Colonic mucosa (tissue), 4 donors: ENCODE measurements at regions not wholly inside any gene's neighbourhood (a gene's known extent, or its start where the extent isn't known, plus 50 kb on each side); places are given as distances from the start of the nearest gene placed in this dataset.
"Not testable (repeated sequence)": the region's sequence is repeated elsewhere in the genome, so short reads cannot be mapped to it uniquely, and the experiment has no call there.

Source experiments
- DNase-seq: peaks from one replicate; pipeline ENCODE4 v3.0.0-alpha.2; 2020
- H3K27ac ChIP-seq: fragments of 200-600 bp; one replicate; pipeline ENCODE4 v1.8.0; 2021
- H3K27me3 ChIP-seq: fragments of 200-600 bp; one replicate; pipeline ENCODE4 v1.8.0; 2021
- H3K36me3 ChIP-seq: fragments of 200-600 bp; one replicate; pipeline ENCODE4 v1.8.0; 2021
- H3K4me1 ChIP-seq: fragments of 200-600 bp; one replicate; pipeline ENCODE4 v1.8.0; 2021; ENCODE audit warnings: mild to moderate bottlenecking
- H3K4me3 ChIP-seq: fragments of 200-600 bp; one replicate; pipeline ENCODE4 v1.8.0; 2021
- H3K9ac ChIP-seq, 2 donors: one replicate each; pipeline ENCODE4 v1.7.0; 2013; ENCODE audit warnings: control low read depth in 2 of 2, low read depth in 2 of 2, low read length in 2 of 2
- H3K9me3 ChIP-seq: fragments of 200-600 bp; one replicate; pipeline ENCODE4 v1.8.0; 2021
- CTCF ChIP-seq: fragments of 200-600 bp; IDR thresholded peaks from one replicate; pipeline ENCODE4 v1.8.0; 2022; ENCODE audit warnings: antibody characterized with exemption, mild to moderate bottlenecking
- intact Hi-C: fragments of 100-400 bp; cut with DNase I; formaldehyde crosslinking; loops from one replicate; pipeline ENCODE4 v1.14.1; 2022
- donor health status: healthy.
- donor health status: DM: no; HTN: no; CAD: no.
- donor health status: DM: no; HTN: no; CAD: no.

- H3K4me1 ChIP-seq = peaks cover 6% of the 10 kb centered on the region
- no peak for DNase-seq
- H3K4me3 ChIP-seq = no peak overlapping the region
- no peak for TF ChIP-seq CTCF
- H3K9me3 ChIP-seq = no peaks in the 10 kb centered on the region
- H3K9ac ChIP-seq = peak overlapping the region in 1 of 2 donors; percentile 44
- H3K27me3 ChIP-seq = no peaks in the 10 kb centered on the region
- intact Hi-C loops = loop anchor here (10.0 kb wide), 1 partner anchor 384 kb away; no protein-coding TSS in a partner anchor
- no peaks in the 10 kb centered on the region for H3K36me3 ChIP-seq
- peak overlapping the region; percentile 35 for H3K27ac ChIP-seq
These were observed 310.9 kb downstream of the SIPA1L2 start for GRCh38 chr1:232319072-232319471.

- intact Hi-C loops = loop anchor here (10.0 kb wide), 1 partner anchor 383 kb away; no protein-coding TSS in a partner anchor
- Histone ChIP-seq H3K4me3 (no peak overlapping the region), H3K4me1 (peaks cover 6% of the 10 kb centered on the region), H3K36me3 (no peaks in the 10 kb centered on the region), H3K9me3 (no peaks in the 10 kb centered on the region), H3K27ac (no peak overlapping the region), H3K9ac (no peak overlapping the region), H3K27me3 (no peaks in the 10 kb centered on the region)
- no peak for TF ChIP-seq CTCF
- no peak for DNase-seq
These were observed 311.8 kb downstream of the SIPA1L2 start for GRCh38 chr1:232318143-232318542.

- Histone ChIP-seq H3K9me3 (no peaks in the 10 kb centered on the region), H3K36me3 (no peaks in the 10 kb centered on the region)
These were observed 312.6 kb downstream of the SIPA1L2 start for GRCh38 chr1:232317350-232317749.

GRCh38 chr1:232316864-232317263 is 313.1 kb downstream of the SIPA1L2 start:
- H3K9me3 ChIP-seq = no peaks in the 10 kb centered on the region
- H3K36me3 ChIP-seq = no peaks in the 10 kb centered on the region
- H3K27me3 ChIP-seq = no peaks in the 10 kb centered on the region
- no peak for TF ChIP-seq CTCF
- H3K4me3 ChIP-seq = no peak overlapping the region
- no peak overlapping the region for H3K27ac ChIP-seq
- no peak overlapping the region for H3K9ac ChIP-seq
- no peak for DNase-seq
- peaks cover 6% of the 10 kb centered on the region for H3K4me1 ChIP-seq
- intact Hi-C loops = loop anchor here (10.0 kb wide), 1 partner anchor 382 kb away; no protein-coding TSS in a partner anchor

More at GRCh38 chr1:232317350-232317749, 312.6 kb downstream of the SIPA1L2 start:
- no peak overlapping the region for H3K27ac ChIP-seq
- no peak overlapping the region for H3K4me3 ChIP-seq
- no peak for DNase-seq
- no peak for TF ChIP-seq CTCF
- H3K4me1 ChIP-seq = peaks cover 6% of the 10 kb centered on the region
- intact Hi-C loops = loop anchor here (10.0 kb wide), 1 partner anchor 383 kb away; no protein-coding TSS in a partner anchor
- H3K9ac ChIP-seq = no peak overlapping the region
- H3K27me3 ChIP-seq = no peaks in the 10 kb centered on the region

- H3K27ac ChIP-seq, H3K27me3 ChIP-seq, H3K9ac ChIP-seq, H3K4me3 ChIP-seq, H3K4me1 ChIP-seq, DNase-seq, H3K36me3 ChIP-seq, H3K9me3 ChIP-seq: not testable (repeated sequence)
- intact Hi-C loops = loop anchor here (10.0 kb wide), 1 partner anchor 379 kb away; no protein-coding TSS in a partner anchor
These were observed 316.1 kb downstream of the SIPA1L2 start for GRCh38 chr1:232313876-232314275.

GRCh38 chr1:232310541-232310940 is 319.4 kb downstream of the SIPA1L2 start:
- H3K4me1 ChIP-seq = no peaks in the 10 kb centered on the region
- H3K27ac ChIP-seq = no peak overlapping the region
- no peak for TF ChIP-seq CTCF
- no peak overlapping the region for H3K4me3 ChIP-seq
- no peaks in the 10 kb centered on the region for H3K36me3 ChIP-seq
- H3K9me3 ChIP-seq = no peaks in the 10 kb centered on the region
- no peak for DNase-seq
- H3K9ac ChIP-seq = no peak overlapping the region
- H3K27me3 ChIP-seq = no peaks in the 10 kb centered on the region
- intact Hi-C loops = loop anchor here (10.0 kb wide), 1 partner anchor 376 kb away; no protein-coding TSS in a partner anchor
